NCI-H146 treated with DMSO at 0.1 percent for 48 hours (cell line): ENCODE measurements at regions not wholly inside any gene's neighbourhood (a gene's known extent, or its start where the extent isn't known, plus 50 kb on each side); places are given as distances from the start of the nearest gene placed in this dataset.
"Not testable (repeated sequence)": the region's sequence is repeated elsewhere in the genome, so short reads cannot be mapped to it uniquely, and the experiment has no call there.

Experiments
- DNase-seq: peaks from one replicate; lab custom pipeline; 2025; ENCODE audit not compliant: unreplicated experiment; lab: John Stamatoyannopoulos, UW

- no peak for DNase-seq
Measured at GRCh38 chr3:150329408-150329807, 78.7 kb upstream of the TSC22D2 start.

GRCh38 chr3:150328654-150329040 lies 79.5 kb upstream of the TSC22D2 start:
- DNase-seq = no peak

GRCh38 chr3:150327678-150328653 lies 80.1 kb upstream of the TSC22D2 start:
- no peak for DNase-seq

GRCh38 chr3:150324788-150325187 lies 83.3 kb upstream of the TSC22D2 start:
- DNase-seq = peak; percentile 75

GRCh38 chr3:150324245-150324644 lies 83.9 kb upstream of the TSC22D2 start:
- no peak for DNase-seq

GRCh38 chr3:150323770-150324169 lies 84.3 kb upstream of the TSC22D2 start:
- no peak for DNase-seq

GRCh38 chr3:150323091-150323490 lies 85.0 kb upstream of the TSC22D2 start:
- DNase-seq = not testable (repeated sequence)

- DNase-seq = not testable (repeated sequence)
Measured at GRCh38 chr3:150320971-150321370, 87.1 kb upstream of the TSC22D2 start.

- DNase-seq = no peak
Measured at GRCh38 chr3:150319900-150320299, 88.2 kb upstream of the TSC22D2 start.

- DNase-seq = no peak
Measured at GRCh38 chr3:150317469-150317868, 90.6 kb upstream of the TSC22D2 start.

- DNase-seq = no peak
Measured at GRCh38 chr3:150315721-150316120, 92.4 kb upstream of the TSC22D2 start.

GRCh38 chr3:150314248-150315004 lies 93.7 kb upstream of the TSC22D2 start:
- peak; percentile 34 for DNase-seq

GRCh38 chr3:150312018-150312657 lies 96.0 kb upstream of the TSC22D2 start:
- DNase-seq = no peak

GRCh38 chr3:150311156-150311555 lies 96.9 kb upstream of the TSC22D2 start:
- DNase-seq = no peak

- no peak for DNase-seq
Measured at GRCh38 chr3:150309557-150309956, 98.5 kb upstream of the TSC22D2 start.

GRCh38 chr3:150309257-150309542 lies 98.9 kb upstream of the TSC22D2 start:
- no peak for DNase-seq

- no peak for DNase-seq
Measured at GRCh38 chr3:150308481-150309256, 99.4 kb upstream of the TSC22D2 start.

GRCh38 chr3:150308037-150308319 lies 100.1 kb upstream of the TSC22D2 start:
- DNase-seq = no peak

- DNase-seq = no peak
Measured at GRCh38 chr3:150307311-150308036, 100.6 kb upstream of the TSC22D2 start.

- no peak for DNase-seq
Measured at GRCh38 chr3:150306906-150307305, 101.2 kb upstream of the TSC22D2 start.

- DNase-seq = no peak
Measured at GRCh38 chr3:150306083-150306482, 102.0 kb upstream of the TSC22D2 start.
